SK-N-SH (cell line): ENCODE measurements at regions not wholly inside any gene's neighbourhood (a gene's known extent, or its start where the extent isn't known, plus 50 kb on each side); places are given as distances from the start of the nearest gene placed in this dataset.

ENCODE experiments used
- ELF1 ChIP-seq: IDR thresholded peaks from 2 replicates; pipeline ENCODE4 v1.4.0; 2012
- POLR2AphosphoS5 ChIP-seq: IDR thresholded peaks from 2 replicates; pipeline ENCODE4 v1.6.1; 2012; ENCODE audit warnings: low read depth, low read length

DNA sequence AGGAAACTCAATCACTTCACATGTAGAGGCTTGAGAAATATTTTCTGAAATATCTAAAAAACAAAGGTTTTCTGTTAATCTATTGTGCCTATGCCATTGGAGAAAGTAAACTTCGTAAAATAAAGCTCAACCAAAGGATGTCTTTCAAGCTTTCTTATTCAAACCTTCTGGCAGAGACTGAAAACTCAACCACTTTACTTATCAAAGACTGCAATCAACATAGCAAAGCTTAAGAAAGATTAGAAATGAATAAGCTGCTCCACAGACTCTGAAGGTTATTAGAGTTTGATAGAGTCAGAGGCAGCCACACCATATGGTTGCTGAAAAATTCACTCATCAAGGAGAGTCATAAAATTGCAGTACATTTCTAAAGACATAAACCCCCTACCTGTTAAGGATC is 245.8 kb upstream of the MEOX2 start:
- TF ChIP-seq POLR2AphosphoS5 (no peak), ELF1 (no peak)
